Mesendoderm (in vitro differentiated cells): ENCODE measurements at regions not wholly inside any gene's neighbourhood (a gene's known extent, or its start where the extent isn't known, plus 50 kb on each side); places are given as distances from the start of the nearest gene placed in this dataset.

Source experiments
- DNase-seq: peaks from one replicate; pipeline ENCODE4 v3.0.0; 2013
- H2AK5ac ChIP-seq: 2 replicates; pipeline ENCODE4 v1.6.1; 2013; ENCODE audit warnings: low read length, inconsistent platforms
- H2BK120ac ChIP-seq: 2 replicates; pipeline ENCODE4 v1.6.1; 2013; ENCODE audit warnings: low read depth, mild to moderate bottlenecking, low read length, moderate library complexity, mixed read lengths
- H2BK15ac ChIP-seq: replicated peaks from 2 replicates; pipeline ENCODE4 v1.6.1; 2013; ENCODE audit warnings: low read depth, mild to moderate bottlenecking, moderate library complexity
- H2BK5ac ChIP-seq: 2 replicates; pipeline ENCODE4 v1.6.1; 2013; ENCODE audit warnings: low read length, inconsistent platforms
- H3K18ac ChIP-seq: 2 replicates; pipeline ENCODE4 v1.6.1; 2013; ENCODE audit warnings: mild to moderate bottlenecking, low read length, mixed read lengths
- H3K23ac ChIP-seq: one replicate; pipeline ENCODE4 v1.6.1; 2013; ENCODE audit warnings: low read length
- H3K27ac ChIP-seq: 2 replicates; pipeline ENCODE4 v1.5.1; 2013; ENCODE audit warnings: low read depth, mild to moderate bottlenecking, inconsistent platforms, low read length, moderate library complexity
- H3K27me3 ChIP-seq: 2 replicates; pipeline ENCODE4 v1.6.1; 2013; ENCODE audit warnings: low read length, control low read depth, mild to moderate bottlenecking, inconsistent platforms; ENCODE audit not compliant: insufficient read depth, poor library complexity
- H3K36me3 ChIP-seq: 2 replicates; pipeline ENCODE4 v1.6.1; 2013; ENCODE audit warnings: low read length, inconsistent platforms; ENCODE audit not compliant: control insufficient read depth, insufficient read depth
- H3K4ac ChIP-seq: one replicate; pipeline ENCODE4 v1.6.1; 2013; ENCODE audit warnings: low read depth, mild to moderate bottlenecking, low read length, moderate library complexity
- H3K4me1 ChIP-seq: 2 replicates; pipeline ENCODE4 v1.6.1; 2013; ENCODE audit warnings: low read depth, low read length, inconsistent platforms; ENCODE audit not compliant: control insufficient read depth
- H3K4me2 ChIP-seq: 2 replicates; pipeline ENCODE4 v1.6.1; 2013; ENCODE audit warnings: low read length
- H3K4me3 ChIP-seq: 2 replicates; pipeline ENCODE4 v1.5.1; 2013; ENCODE audit warnings: mild to moderate bottlenecking, low read length
- H3K56ac ChIP-seq: one replicate; pipeline ENCODE4 v1.6.1; 2013; ENCODE audit warnings: low read length
- H3K79me1 ChIP-seq: 2 replicates; pipeline ENCODE4 v1.6.1; 2013; ENCODE audit warnings: low read length, inconsistent platforms
- H3K79me2 ChIP-seq: 2 replicates; pipeline ENCODE4 v1.6.1; 2013; ENCODE audit warnings: mild to moderate bottlenecking, low read length; ENCODE audit not compliant: control insufficient read depth, insufficient read depth
- H3K9ac ChIP-seq: 2 replicates; pipeline ENCODE4 v1.6.1; 2013; ENCODE audit warnings: low read length, inconsistent platforms
- H4K5ac ChIP-seq: one replicate; pipeline ENCODE4 v1.6.1; 2013; ENCODE audit warnings: low read length
- H4K8ac ChIP-seq: one replicate; pipeline ENCODE4 v1.6.1; 2013; ENCODE audit warnings: low read depth, mild to moderate bottlenecking, control low read depth, low read length, moderate library complexity
- WGBS: extraction: QIAGEN DNeasy Blood & Tissue Kit; methylation state at CpG from one replicate; pipeline ENCODE4 v1.1.7; 2013; ENCODE audit warnings: low lambda C conversion rate, missing lambda C conversion rate; ENCODE audit not compliant: insufficient coverage; ENCODE audit errors: extremely low coverage; 5-methylcytosine and 5-hydroxymethylcytosine counted together

GRCh38 chr15:98043160-98044014 lies 82.9 kb downstream of the ARRDC4 start:
- no peaks in the 10 kb centered on the region for H3K79me1 ChIP-seq
- no CpG with 5 or more reads among the region's 23 CpGs for WGBS
- H2BK15ac ChIP-seq: no peak overlapping the region
- no peak overlapping the region for H4K8ac ChIP-seq
- H2AK5ac ChIP-seq: no peak overlapping the region
- H3K4me2 ChIP-seq: no peak overlapping the region
- no peak overlapping the region for H3K56ac ChIP-seq
- no peaks in the 10 kb centered on the region for H3K27me3 ChIP-seq
- no peaks in the 10 kb centered on the region for H3K36me3 ChIP-seq
- H3K79me2 ChIP-seq: no peaks in the 10 kb centered on the region
- H4K5ac ChIP-seq: no peak overlapping the region
- H2BK5ac ChIP-seq: no peak overlapping the region
- H3K9ac ChIP-seq: no peak overlapping the region
- no peak overlapping the region for H3K18ac ChIP-seq
- no peak overlapping the region for H3K4ac ChIP-seq
- no peak overlapping the region for H3K27ac ChIP-seq
- no peak overlapping the region for H2BK120ac ChIP-seq
- no peak for DNase-seq
- no peaks in the 10 kb centered on the region for H3K4me1 ChIP-seq
- no peak overlapping the region for H3K23ac ChIP-seq
- no peak overlapping the region for H3K4me3 ChIP-seq

DNA sequence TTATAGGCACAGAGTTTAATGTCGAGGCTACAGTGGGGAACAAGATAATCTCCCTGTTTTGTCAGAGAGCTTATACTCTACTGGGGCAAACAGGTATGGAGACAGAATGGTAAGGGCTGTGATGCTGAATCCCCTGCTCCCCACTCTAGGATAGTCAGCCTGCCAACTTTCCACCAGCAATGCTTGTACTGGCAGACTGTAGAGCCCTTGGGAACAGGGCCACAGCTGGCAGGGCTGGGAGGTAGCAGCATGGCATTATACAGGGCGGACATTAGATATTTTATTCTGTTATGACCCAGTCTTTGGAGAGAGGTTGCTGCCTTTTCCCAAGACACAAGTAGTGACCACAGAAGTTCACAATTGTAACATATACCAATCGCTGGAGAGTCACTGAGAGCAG lies 91.2 kb downstream of the ARRDC4 start:
- H3K23ac ChIP-seq: no peak overlapping the region
- DNase-seq: no peak
- H3K18ac ChIP-seq: no peak overlapping the region
- H2AK5ac ChIP-seq: no peak overlapping the region
- no peak overlapping the region for H3K4ac ChIP-seq
- H4K5ac ChIP-seq: no peak overlapping the region
- H3K56ac ChIP-seq: no peak overlapping the region
- H2BK120ac ChIP-seq: no peak overlapping the region
- no peak overlapping the region for H2BK5ac ChIP-seq
- H3K79me2 ChIP-seq: no peaks in the 10 kb centered on the region
- H3K4me1 ChIP-seq: no peaks in the 10 kb centered on the region
- H3K4me3 ChIP-seq: no peak overlapping the region
- WGBS: no CpG with 5 or more reads among the region's 3 CpGs
- no peak overlapping the region for H4K8ac ChIP-seq
- H3K36me3 ChIP-seq: no peaks in the 10 kb centered on the region
- no peak overlapping the region for H3K9ac ChIP-seq
- H3K27ac ChIP-seq: no peak overlapping the region
- H3K79me1 ChIP-seq: no peaks in the 10 kb centered on the region
- no peak overlapping the region for H2BK15ac ChIP-seq
- H3K27me3 ChIP-seq: no peaks in the 10 kb centered on the region
- H3K4me2 ChIP-seq: no peak overlapping the region

DNA sequence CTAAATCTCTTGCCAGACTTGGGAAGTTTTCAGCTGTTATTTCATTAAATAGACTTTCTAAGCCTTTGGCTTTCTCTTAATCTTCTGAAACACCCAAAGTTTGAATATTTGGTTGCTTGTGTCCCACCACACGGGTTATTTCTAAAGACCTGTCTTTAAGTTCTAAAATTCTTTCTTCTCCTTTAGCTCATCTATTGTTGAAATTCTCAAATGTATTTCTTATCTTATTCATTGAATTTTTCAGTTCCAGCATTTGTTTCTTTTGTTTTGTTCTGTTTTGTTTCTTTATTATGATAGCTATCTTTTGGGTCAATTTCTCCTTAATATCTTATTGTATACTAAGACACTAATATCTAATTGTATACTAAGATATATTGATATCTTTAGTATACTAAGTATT lies 97.0 kb downstream of the ARRDC4 start:
- H4K8ac ChIP-seq: no peak overlapping the region
- H3K4me1 ChIP-seq: no peaks in the 10 kb centered on the region
- no peak overlapping the region for H3K9ac ChIP-seq
- H2BK5ac ChIP-seq: no peak overlapping the region
- H3K79me1 ChIP-seq: no peaks in the 10 kb centered on the region
- no peak overlapping the region for H2BK15ac ChIP-seq
- H3K79me2 ChIP-seq: no peaks in the 10 kb centered on the region
- no peak overlapping the region for H3K23ac ChIP-seq
- no peak overlapping the region for H3K4me3 ChIP-seq
- WGBS: no CpG with 5 or more reads among the region's 1 CpG
- H3K36me3 ChIP-seq: no peaks in the 10 kb centered on the region
- H3K4me2 ChIP-seq: no peak overlapping the region
- no peak overlapping the region for H3K4ac ChIP-seq
- no peak overlapping the region for H2BK120ac ChIP-seq
- no peak overlapping the region for H3K56ac ChIP-seq
- DNase-seq: no peak
- no peak overlapping the region for H3K18ac ChIP-seq
- no peaks in the 10 kb centered on the region for H3K27me3 ChIP-seq
- H2AK5ac ChIP-seq: no peak overlapping the region
- no peak overlapping the region for H3K27ac ChIP-seq
- H4K5ac ChIP-seq: no peak overlapping the region

DNA sequence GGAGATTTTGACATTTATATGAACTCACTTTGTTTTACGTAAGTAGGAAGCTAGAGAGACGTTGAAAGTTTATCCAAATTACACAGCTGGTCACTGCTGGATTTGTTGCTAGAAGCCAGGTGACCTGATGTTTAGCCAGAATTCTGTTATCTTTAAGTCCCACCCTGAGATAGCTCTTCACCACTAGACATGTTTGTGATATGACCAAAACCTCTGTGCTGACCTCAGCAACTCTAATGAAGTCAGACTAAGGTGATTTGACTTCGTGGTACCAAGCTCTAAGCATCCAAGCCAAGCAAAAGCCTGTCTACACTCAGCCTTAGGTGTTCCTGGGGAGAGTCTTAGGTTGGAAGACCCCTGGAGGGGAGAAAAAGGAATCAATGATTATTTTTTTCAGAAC lies 102.4 kb downstream of the ARRDC4 start:
- H3K27me3 ChIP-seq: no peaks in the 10 kb centered on the region
- no peak overlapping the region for H2AK5ac ChIP-seq
- no peaks in the 10 kb centered on the region for H3K36me3 ChIP-seq
- H2BK120ac ChIP-seq: no peak overlapping the region
- H3K4me3 ChIP-seq: no peak overlapping the region
- H2BK5ac ChIP-seq: no peak overlapping the region
- H3K4me2 ChIP-seq: no peak overlapping the region
- H3K18ac ChIP-seq: no peak overlapping the region
- no peak overlapping the region for H3K56ac ChIP-seq
- H3K4me1 ChIP-seq: no peaks in the 10 kb centered on the region
- H2BK15ac ChIP-seq: no peak overlapping the region
- no peaks in the 10 kb centered on the region for H3K79me1 ChIP-seq
- no peak overlapping the region for H4K5ac ChIP-seq
- no peak overlapping the region for H3K23ac ChIP-seq
- H3K4ac ChIP-seq: no peak overlapping the region
- no peak overlapping the region for H3K27ac ChIP-seq
- no peaks in the 10 kb centered on the region for H3K79me2 ChIP-seq
- no peak overlapping the region for H4K8ac ChIP-seq
- H3K9ac ChIP-seq: no peak overlapping the region
- no CpG with 5 or more reads among the region's 3 CpGs for WGBS
- no peak for DNase-seq

- Histone ChIP-seq H3K56ac (no peak overlapping the region), H3K4me1 (no peaks in the 10 kb centered on the region), H2AK5ac (no peak overlapping the region), H2BK15ac (no peak overlapping the region), H3K18ac (no peak overlapping the region), H3K23ac (no peak overlapping the region), H3K79me1 (no peaks in the 10 kb centered on the region), H2BK5ac (no peak overlapping the region), H3K36me3 (no peaks in the 10 kb centered on the region), H3K27me3 (no peaks in the 10 kb centered on the region), H4K5ac (no peak overlapping the region), H3K27ac (no peak overlapping the region), H3K4me2 (no peak overlapping the region), H3K9ac (no peak overlapping the region), H3K4me3 (no peak overlapping the region), H4K8ac (no peak overlapping the region), H2BK120ac (no peak overlapping the region), H3K79me2 (no peaks in the 10 kb centered on the region), H3K4ac (no peak overlapping the region)
- no peak for DNase-seq
- no CpG with 5 or more reads among the region's 2 CpGs for WGBS
Observed at GRCh38 chr15:98063315-98063714, 102.8 kb downstream of the ARRDC4 start.

GRCh38 chr15:98063871-98064270 lies 103.4 kb downstream of the ARRDC4 start:
- H3K9ac ChIP-seq: no peak overlapping the region
- no peaks in the 10 kb centered on the region for H3K79me1 ChIP-seq
- H3K4me3 ChIP-seq: no peak overlapping the region
- DNase-seq: no peak
- H3K4ac ChIP-seq: no peak overlapping the region
- no peak overlapping the region for H3K18ac ChIP-seq
- H2BK120ac ChIP-seq: no peak overlapping the region
- H4K8ac ChIP-seq: no peak overlapping the region
- no peak overlapping the region for H2BK15ac ChIP-seq
- no peak overlapping the region for H4K5ac ChIP-seq
- H2AK5ac ChIP-seq: no peak overlapping the region
- no peaks in the 10 kb centered on the region for H3K27me3 ChIP-seq
- H3K4me2 ChIP-seq: no peak overlapping the region
- H3K79me2 ChIP-seq: no peaks in the 10 kb centered on the region
- no peak overlapping the region for H2BK5ac ChIP-seq
- H3K4me1 ChIP-seq: no peaks in the 10 kb centered on the region
- no peak overlapping the region for H3K56ac ChIP-seq
- no peaks in the 10 kb centered on the region for H3K36me3 ChIP-seq
- H3K27ac ChIP-seq: no peak overlapping the region
- H3K23ac ChIP-seq: no peak overlapping the region
